NT2/D1 (cell line): ENCODE measurements at regions not wholly inside any gene's neighbourhood (a gene's known extent, or its start where the extent isn't known, plus 50 kb on each side); places are given as distances from the start of the nearest gene placed in this dataset.
"Not testable (repeated sequence)": the region's sequence is repeated elsewhere in the genome, so short reads cannot be mapped to it uniquely, and the experiment has no call there.

Experiments
- DNase-seq: peaks from one replicate; pipeline ENCODE4 v3.0.0-alpha.2; 2011; ENCODE audit warnings: low read depth, low spot score
- H3K27me3 ChIP-seq: 2 replicates; pipeline ENCODE4 v1.6.0; 2011; ENCODE audit warnings: mild to moderate bottlenecking; ENCODE audit not compliant: insufficient read length, insufficient read depth
- H3K36me3 ChIP-seq: 2 replicates; pipeline ENCODE4 v1.6.1; 2011; ENCODE audit warnings: mild to moderate bottlenecking, low read length, mixed read lengths; ENCODE audit not compliant: insufficient read depth, insufficient read length
- H3K4me1 ChIP-seq: 2 replicates; pipeline ENCODE4 v1.5.1; 2011; ENCODE audit not compliant: insufficient read depth, insufficient read length
- H3K4me3 ChIP-seq: 2 replicates; pipeline ENCODE4 v1.5.1; 2011; ENCODE audit warnings: low read depth; ENCODE audit not compliant: insufficient read length
- H3K9ac ChIP-seq: 2 replicates; pipeline ENCODE4 v1.6.0; 2011; ENCODE audit warnings: low read depth; ENCODE audit not compliant: insufficient read length
- H3K9me3 ChIP-seq: 2 replicates; pipeline ENCODE4 v1.5.1; 2011; ENCODE audit warnings: mild to moderate bottlenecking, low read length; ENCODE audit not compliant: insufficient read depth
- SUZ12 ChIP-seq: IDR thresholded peaks from 2 replicates; pipeline ENCODE4 v1.6.1; 2011; ENCODE audit not compliant: insufficient read length, insufficient read depth; ENCODE audit errors: extremely low read depth
- YY1 ChIP-seq: IDR thresholded peaks from 2 replicates; pipeline ENCODE4 v1.6.1; 2011; ENCODE audit not compliant: insufficient read length, insufficient read depth
- ZNF274 ChIP-seq: IDR thresholded peaks from 2 replicates; pipeline ENCODE4 v1.6.1; 2011; ENCODE audit warnings: mild to moderate bottlenecking, low read depth, low read length

DNA sequence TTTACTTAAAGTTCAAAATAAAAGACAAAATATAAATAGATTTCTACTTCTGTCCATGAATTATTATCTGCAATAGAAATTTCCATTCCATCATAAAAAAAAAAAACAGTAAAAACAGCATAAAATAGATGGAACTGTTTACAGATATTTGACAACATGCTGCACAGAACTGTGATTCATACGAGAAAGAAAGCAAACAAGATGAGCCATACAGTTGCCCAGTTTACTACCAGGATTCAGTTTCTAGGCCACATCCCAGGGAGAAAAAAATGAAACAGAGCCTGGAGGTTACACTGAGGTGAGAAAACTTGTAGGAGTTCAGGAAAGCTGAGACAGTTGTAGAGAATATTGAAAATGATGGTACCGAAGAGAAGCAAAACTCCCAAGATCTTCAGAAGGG, 1426.9 kb upstream of the ACVR2A start:
- Histone ChIP-seq H3K4me1 (no peaks in the 10 kb centered on the region), H3K9ac (no peak overlapping the region), H3K9me3 (no peaks in the 10 kb centered on the region; the same call in 1 of the 2 replicates), H3K27me3 (no peaks in the 10 kb centered on the region), H3K36me3 (no peaks in the 10 kb centered on the region), H3K4me3 (no peak overlapping the region)
- TF ChIP-seq ZNF274 (no peak), YY1 (no peak), SUZ12 (no peak)
- DNase-seq = no peak

DNA sequence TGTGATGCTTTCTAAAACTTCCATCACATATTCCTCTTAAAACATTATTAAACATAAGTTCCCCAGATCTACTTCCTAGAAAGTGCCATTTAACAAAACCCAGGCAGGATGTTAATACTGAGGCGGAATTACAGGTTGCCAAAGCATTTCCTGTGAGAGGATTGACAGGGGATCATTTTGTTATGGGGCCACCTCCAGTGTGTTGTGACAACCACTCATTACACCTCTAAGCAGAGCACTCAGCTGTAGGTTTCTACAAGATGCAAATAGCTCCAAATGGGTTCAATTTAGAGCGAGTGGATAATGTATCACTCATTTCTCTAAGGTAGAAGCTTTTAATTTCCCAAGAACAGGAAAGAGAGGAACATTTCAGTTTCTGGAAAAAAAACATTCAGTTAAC, 1429.5 kb upstream of the ACVR2A start:
- Histone ChIP-seq H3K4me3 (no peak overlapping the region), H3K9ac (no peak overlapping the region), H3K27me3 (no peaks in the 10 kb centered on the region), H3K4me1 (no peaks in the 10 kb centered on the region), H3K36me3 (no peaks in the 10 kb centered on the region), H3K9me3 (no peaks in the 10 kb centered on the region; the same call in 1 of the 2 replicates)
- TF ChIP-seq ZNF274 = no peak
- no peak for TF ChIP-seq YY1
- no peak for TF ChIP-seq SUZ12
- DNase-seq = no peak

DNA sequence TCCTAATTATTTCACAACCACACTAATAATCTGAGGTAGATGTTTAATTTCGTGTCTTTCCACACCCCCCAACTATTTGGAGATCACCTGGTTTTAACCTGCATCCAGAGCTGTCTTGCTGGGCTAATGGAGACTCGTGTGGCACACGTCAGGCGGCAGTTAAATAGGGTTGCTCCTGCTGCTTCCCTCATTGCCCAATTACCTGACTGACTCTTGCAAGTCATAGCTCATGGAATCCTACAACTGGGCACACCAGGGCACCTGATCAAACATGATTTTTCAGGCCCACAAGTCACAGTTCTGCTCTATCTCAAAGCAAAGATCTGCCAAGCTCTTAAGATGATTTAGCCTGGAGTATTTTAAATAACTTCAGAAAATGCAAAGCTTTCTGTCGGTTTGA, 1430.4 kb upstream of the ACVR2A start:
- Histone ChIP-seq H3K9me3 (no peaks in the 10 kb centered on the region; the same call in 1 of the 2 replicates), H3K36me3 (no peaks in the 10 kb centered on the region), H3K9ac (no peak overlapping the region), H3K27me3 (no peaks in the 10 kb centered on the region), H3K4me3 (no peak overlapping the region), H3K4me1 (no peaks in the 10 kb centered on the region)
- no peak for DNase-seq
- TF ChIP-seq ZNF274 (no peak), SUZ12 (no peak), YY1 (no peak)

DNA sequence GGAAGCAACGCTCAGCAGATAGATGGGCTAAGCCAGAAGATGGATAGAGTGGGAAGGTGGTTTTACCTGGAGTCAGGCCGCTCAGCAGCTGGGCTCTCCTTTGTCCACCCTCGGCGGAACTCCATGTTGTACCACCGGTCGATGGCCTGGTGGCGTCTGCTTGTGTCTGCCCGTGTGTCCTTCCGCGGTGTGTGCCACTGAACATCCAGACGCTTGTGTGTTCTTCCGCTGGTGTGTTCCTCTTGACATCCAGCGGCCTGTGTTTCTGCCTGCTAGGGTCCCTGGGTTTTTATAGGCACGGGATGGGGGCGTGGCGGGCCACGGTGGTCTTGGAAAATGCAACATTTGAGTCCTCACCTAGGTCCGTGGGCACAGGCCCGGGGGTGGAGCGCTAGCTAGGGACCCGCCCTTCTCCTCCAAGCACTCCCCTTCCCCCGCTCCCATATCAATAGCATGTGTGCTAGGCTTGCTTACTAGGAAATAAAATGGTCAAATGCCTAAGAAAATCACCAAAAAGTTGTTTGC, 1431.7 kb upstream of the ACVR2A start:
- H3K4me1 ChIP-seq = no peaks in the 10 kb centered on the region
- H3K36me3 ChIP-seq = no peaks in the 10 kb centered on the region
- no peak overlapping the region for H3K4me3 ChIP-seq
- no peak overlapping the region for H3K9ac ChIP-seq
- no peak for DNase-seq
- no peak for TF ChIP-seq ZNF274
- TF ChIP-seq YY1 = no peak
- no peak for TF ChIP-seq SUZ12
- H3K9me3 ChIP-seq = no peaks in the 10 kb centered on the region; the same call in 1 of the 2 replicates
- H3K27me3 ChIP-seq = no peaks in the 10 kb centered on the region

DNA sequence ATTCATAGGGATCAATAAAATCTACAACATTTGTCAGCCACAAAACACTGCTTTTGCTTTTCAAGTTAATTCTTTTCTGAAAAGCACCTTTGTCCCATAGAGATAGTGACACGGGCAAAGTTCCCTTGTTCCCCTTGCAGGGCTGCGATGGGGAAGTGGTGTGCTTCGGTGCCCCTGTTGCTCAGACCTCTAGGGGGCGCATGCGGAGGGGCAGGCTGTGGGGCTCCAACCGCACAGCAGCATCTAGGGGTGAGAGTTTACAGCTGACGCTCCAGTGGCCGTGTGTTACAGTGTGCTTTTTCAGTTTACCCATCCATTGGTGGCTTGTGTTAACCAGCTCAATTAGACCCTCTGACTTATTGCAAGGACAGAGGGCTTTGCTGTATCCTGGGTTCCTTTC, 1432.2 kb upstream of the ACVR2A start:
- TF ChIP-seq SUZ12 (no peak), ZNF274 (no peak), YY1 (no peak)
- DNase-seq = peak; percentile 11
- no peaks in the 10 kb centered on the region for H3K4me1 ChIP-seq
- H3K27me3 ChIP-seq = no peaks in the 10 kb centered on the region
- no peak overlapping the region for H3K4me3 ChIP-seq
- H3K9ac ChIP-seq = no peak overlapping the region
- H3K36me3 ChIP-seq = no peaks in the 10 kb centered on the region
- no peaks in the 10 kb centered on the region; the same call in 1 of the 2 replicates for H3K9me3 ChIP-seq

DNA sequence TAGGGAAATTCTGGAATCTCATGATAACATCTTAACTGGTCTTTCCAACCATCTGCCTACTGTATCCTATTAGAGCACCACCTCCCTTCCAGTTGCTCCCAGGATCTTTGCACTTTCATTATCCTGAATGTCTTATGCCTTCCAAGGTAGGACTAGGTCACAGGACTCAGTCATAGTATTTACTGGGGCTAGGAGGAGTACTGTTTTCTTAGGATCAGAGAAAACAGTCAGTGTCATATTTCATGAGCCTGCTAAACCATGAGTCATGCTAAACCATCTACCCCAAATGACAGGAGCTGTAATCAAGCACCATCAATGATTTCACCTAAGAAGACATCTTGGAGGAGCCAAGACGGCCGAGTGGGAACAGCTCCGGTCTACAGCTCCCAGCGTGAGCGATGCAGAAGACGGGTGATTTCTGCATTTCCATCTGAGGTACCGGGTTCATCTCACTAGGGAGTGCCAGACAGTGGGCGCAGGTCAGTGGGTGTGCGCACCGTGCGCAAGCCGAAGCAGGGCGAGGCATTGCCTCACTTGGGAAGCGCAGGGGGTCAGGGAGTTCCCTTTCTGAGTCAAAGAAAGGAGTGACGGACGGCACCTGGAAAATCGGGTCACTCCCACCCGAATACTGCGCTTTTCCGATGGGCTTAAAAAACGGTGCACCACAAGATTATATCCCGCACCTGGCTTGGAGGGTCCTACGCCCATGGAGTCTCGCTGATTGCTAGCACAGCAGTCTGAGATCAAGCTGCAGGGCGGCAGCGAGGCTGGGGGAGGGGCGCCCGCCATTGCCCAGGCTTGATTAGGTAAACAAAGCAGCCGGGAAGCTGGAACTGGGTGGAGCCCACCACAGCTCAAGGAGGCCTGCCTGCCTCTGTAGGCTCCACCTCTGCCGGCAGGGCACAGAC, 1439.2 kb upstream of the ACVR2A start:
- H3K4me3 ChIP-seq, H3K9ac ChIP-seq, H3K4me1 ChIP-seq, H3K36me3 ChIP-seq, H3K27me3 ChIP-seq, DNase-seq: not testable (repeated sequence)
- H3K9me3 ChIP-seq = peaks cover 17% of the 10 kb centered on the region; the same call in 1 of the 2 replicates

DNA sequence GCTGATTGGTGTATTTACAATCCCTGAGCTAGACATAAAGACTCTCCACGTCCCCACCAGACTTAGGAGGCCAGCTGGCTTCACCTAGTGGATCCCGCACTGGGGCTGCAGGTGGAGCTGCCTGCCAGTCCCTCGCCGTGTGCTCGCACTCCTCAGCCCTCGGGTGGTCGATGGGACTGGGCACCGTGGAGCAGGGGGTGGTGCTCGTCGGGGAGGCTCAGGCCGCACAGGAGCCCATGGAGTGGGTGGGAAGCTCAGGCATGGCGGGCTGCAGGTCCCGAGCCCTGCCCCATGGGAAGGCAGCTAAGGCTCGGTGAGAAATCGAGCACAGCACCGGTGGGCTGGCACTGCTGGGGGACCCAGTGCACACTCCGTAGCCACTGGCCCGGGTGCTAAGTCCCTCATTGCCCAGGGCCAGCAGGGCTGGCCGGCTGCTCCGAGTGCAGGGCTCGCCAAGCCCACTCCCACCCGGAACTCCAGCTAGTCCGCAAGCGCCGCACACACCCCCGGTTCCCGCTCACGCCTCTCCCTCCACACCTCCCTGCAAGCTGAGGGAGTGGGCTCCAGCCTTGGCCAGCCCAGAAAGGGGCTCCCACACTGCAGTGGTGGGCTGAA, 1441.2 kb upstream of the ACVR2A start:
- not testable (repeated sequence) for H3K27me3 ChIP-seq, H3K9ac ChIP-seq, H3K36me3 ChIP-seq, H3K4me1 ChIP-seq, DNase-seq, H3K4me3 ChIP-seq
- peaks cover 17% of the 10 kb centered on the region; the same call in 1 of the 2 replicates for H3K9me3 ChIP-seq
